Right kidney (tissue), 1 donor: ENCODE measurements at regions not wholly inside any gene's neighbourhood (a gene's known extent, or its start where the extent isn't known, plus 50 kb on each side); places are given as distances from the start of the nearest gene placed in this dataset.
"Not testable (repeated sequence)": the region's sequence is repeated elsewhere in the genome, so short reads cannot be mapped to it uniquely, and the experiment has no call there.

Source experiments
- DNase-seq: peaks from one replicate; pipeline ENCODE4 v3.0.0-alpha.2; 2016

- DNase-seq = no peak
Observed at GRCh38 chr6:122198922-122199321, 200.5 kb upstream of the HSF2 start.

GRCh38 chr6:122200440-122200839 is 199.0 kb upstream of the HSF2 start:
- DNase-seq = no peak

GRCh38 chr6:122202576-122203137 is 196.8 kb upstream of the HSF2 start:
- no peak for DNase-seq

- DNase-seq = no peak
Observed at GRCh38 chr6:122207061-122207460, 192.4 kb upstream of the HSF2 start.

GRCh38 chr6:122207794-122208193 is 191.7 kb upstream of the HSF2 start:
- no peak for DNase-seq

GRCh38 chr6:122214605-122215318 is 184.7 kb upstream of the HSF2 start:
- no peak for DNase-seq

GRCh38 chr6:122220254-122220653 is 179.2 kb upstream of the HSF2 start:
- no peak for DNase-seq

- DNase-seq = no peak
Observed at GRCh38 chr6:122222761-122223160, 176.7 kb upstream of the HSF2 start.

- no peak for DNase-seq
Observed at GRCh38 chr6:122223251-122223650, 176.2 kb upstream of the HSF2 start.

GRCh38 chr6:122238861-122239260 is 160.6 kb upstream of the HSF2 start:
- no peak for DNase-seq

GRCh38 chr6:122246906-122247658 is 152.4 kb upstream of the HSF2 start:
- DNase-seq = no peak

GRCh38 chr6:122248001-122248669 is 151.3 kb upstream of the HSF2 start:
- DNase-seq = no peak

GRCh38 chr6:122248844-122249243 is 150.6 kb upstream of the HSF2 start:
- DNase-seq = no peak

GRCh38 chr6:122258839-122259238 is 140.6 kb upstream of the HSF2 start:
- DNase-seq = no peak

GRCh38 chr6:122264557-122264956 is 134.9 kb upstream of the HSF2 start:
- no peak for DNase-seq

GRCh38 chr6:122265755-122266154 is 133.7 kb upstream of the HSF2 start:
- DNase-seq = no peak

- no peak for DNase-seq
Observed at GRCh38 chr6:122268394-122268793, 131.1 kb upstream of the HSF2 start.

GRCh38 chr6:122276637-122277036 is 122.8 kb upstream of the HSF2 start:
- no peak for DNase-seq

GRCh38 chr6:122280105-122281021 is 119.1 kb upstream of the HSF2 start:
- DNase-seq = not testable (repeated sequence)

- no peak for DNase-seq
Observed at GRCh38 chr6:122283884-122284283, 115.6 kb upstream of the HSF2 start.

- no peak for DNase-seq
Observed at GRCh38 chr6:122284848-122285247, 114.6 kb upstream of the HSF2 start.
